Gastrocnemius medialis (tissue), 4 donors: ENCODE measurements at regions not wholly inside any gene's neighbourhood (a gene's known extent, or its start where the extent isn't known, plus 50 kb on each side); places are given as distances from the start of the nearest gene placed in this dataset.

Source experiments
- POLR2A ChIP-seq, 2 donors: fragments of 450-650 bp; IDR thresholded peaks; one replicate each; pipeline ENCODE4 v1.6.1; 2017; ENCODE audit warnings: antibody characterized with exemption in 2 of 2, mild to moderate bottlenecking in 2 of 2, moderate library complexity in 2 of 2
- TF ChIP-seq, protein P1 (sequence below), 5 experiments: fragments of 450-650 bp in 3 of 5; fragments of 200-600 bp in 2 of 5; sonication (generic) in 2 of 5; IDR thresholded peaks in 4 of 5; conservative IDR thresholded peaks in 1 of 5; 1 replicate in 4 of 5; 2 replicates in 1 of 5; pipeline ENCODE4 v1.5.1; 2016 to 2019; ENCODE audit warnings: antibody characterized with exemption in 5 of 5, mild to moderate bottlenecking in 3 of 5, moderate library complexity in 3 of 5

DNA sequence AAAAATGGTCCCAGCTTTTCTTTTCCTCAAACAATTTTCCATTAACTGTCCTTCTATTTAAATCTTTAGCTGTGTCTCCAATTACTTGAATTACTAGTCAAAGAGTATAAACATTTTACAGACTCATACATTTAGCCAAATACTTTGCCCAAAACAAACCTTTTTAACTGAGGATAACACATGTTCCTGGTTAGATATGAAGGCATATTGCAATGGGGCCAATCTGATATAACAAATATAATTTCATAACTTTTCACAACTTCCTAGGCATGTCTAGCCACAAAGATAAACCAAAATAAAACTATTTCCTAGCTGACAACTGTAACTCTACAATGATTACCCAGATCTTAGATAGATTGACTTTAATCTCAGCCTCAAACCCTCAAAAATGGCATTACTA, 247.5 kb upstream of the ZNF521 start:
- TF ChIP-seq, protein P1, sequence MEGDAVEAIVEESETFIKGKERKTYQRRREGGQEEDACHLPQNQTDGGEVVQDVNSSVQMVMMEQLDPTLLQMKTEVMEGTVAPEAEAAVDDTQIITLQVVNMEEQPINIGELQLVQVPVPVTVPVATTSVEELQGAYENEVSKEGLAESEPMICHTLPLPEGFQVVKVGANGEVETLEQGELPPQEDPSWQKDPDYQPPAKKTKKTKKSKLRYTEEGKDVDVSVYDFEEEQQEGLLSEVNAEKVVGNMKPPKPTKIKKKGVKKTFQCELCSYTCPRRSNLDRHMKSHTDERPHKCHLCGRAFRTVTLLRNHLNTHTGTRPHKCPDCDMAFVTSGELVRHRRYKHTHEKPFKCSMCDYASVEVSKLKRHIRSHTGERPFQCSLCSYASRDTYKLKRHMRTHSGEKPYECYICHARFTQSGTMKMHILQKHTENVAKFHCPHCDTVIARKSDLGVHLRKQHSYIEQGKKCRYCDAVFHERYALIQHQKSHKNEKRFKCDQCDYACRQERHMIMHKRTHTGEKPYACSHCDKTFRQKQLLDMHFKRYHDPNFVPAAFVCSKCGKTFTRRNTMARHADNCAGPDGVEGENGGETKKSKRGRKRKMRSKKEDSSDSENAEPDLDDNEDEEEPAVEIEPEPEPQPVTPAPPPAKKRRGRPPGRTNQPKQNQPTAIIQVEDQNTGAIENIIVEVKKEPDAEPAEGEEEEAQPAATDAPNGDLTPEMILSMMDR (IDR thresholded peaks at IDR 0.05 in 4 of 5, conservative IDR thresholded peaks at IDR 0.05 in 1 of 5) = no peak
- TF ChIP-seq POLR2A (IDR thresholded peaks at IDR 0.05) = no peak
